Brain microvascular endothelial cell (primary cell): ENCODE measurements at regions not wholly inside any gene's neighbourhood (a gene's known extent, or its start where the extent isn't known, plus 50 kb on each side); places are given as distances from the start of the nearest gene placed in this dataset.

ENCODE experiments used
- DNase-seq: peaks from one replicate; pipeline ENCODE4 v3.0.0-alpha.2; 2020
- H3K27ac ChIP-seq: fragments of 250-450 bp; sonication (Bioruptor Pico); 2 replicates; pipeline ENCODE4 v1.5.1; 2020; ENCODE audit warnings: mild to moderate bottlenecking, moderate library complexity
- H3K27me3 ChIP-seq: fragments of 250-450 bp; sonication (Bioruptor Pico); replicated peaks from 2 replicates; pipeline ENCODE4 v1.5.1; 2020; ENCODE audit warnings: mild to moderate bottlenecking
- H3K36me3 ChIP-seq: fragments of 250-450 bp; sonication (Bioruptor Pico); replicated peaks from 2 replicates; pipeline ENCODE4 v1.5.1; 2020; ENCODE audit warnings: mild to moderate bottlenecking
- H3K4me3 ChIP-seq: 2 replicates; pipeline ENCODE4 v1.5.1; 2011; ENCODE audit warnings: low read depth, mild to moderate bottlenecking, control low read depth, low read length, moderate library complexity
- in situ Hi-C: cut with HindIII; loops from 2 replicates; pipeline ENCODE4 v1.10.0; 2017; ENCODE audit warnings: low sequenced_read_pairs, low pct_ligation_motif_present
- TF ChIP-seq, protein P1 (sequence below): IDR thresholded peaks from 2 replicates; pipeline ENCODE4 v1.5.1; 2011; ENCODE audit warnings: low read depth, mild to moderate bottlenecking, moderate library complexity, low read length, control low read depth, inconsistent platforms; ENCODE audit errors: missing control alignments

- TF ChIP-seq, protein P1, sequence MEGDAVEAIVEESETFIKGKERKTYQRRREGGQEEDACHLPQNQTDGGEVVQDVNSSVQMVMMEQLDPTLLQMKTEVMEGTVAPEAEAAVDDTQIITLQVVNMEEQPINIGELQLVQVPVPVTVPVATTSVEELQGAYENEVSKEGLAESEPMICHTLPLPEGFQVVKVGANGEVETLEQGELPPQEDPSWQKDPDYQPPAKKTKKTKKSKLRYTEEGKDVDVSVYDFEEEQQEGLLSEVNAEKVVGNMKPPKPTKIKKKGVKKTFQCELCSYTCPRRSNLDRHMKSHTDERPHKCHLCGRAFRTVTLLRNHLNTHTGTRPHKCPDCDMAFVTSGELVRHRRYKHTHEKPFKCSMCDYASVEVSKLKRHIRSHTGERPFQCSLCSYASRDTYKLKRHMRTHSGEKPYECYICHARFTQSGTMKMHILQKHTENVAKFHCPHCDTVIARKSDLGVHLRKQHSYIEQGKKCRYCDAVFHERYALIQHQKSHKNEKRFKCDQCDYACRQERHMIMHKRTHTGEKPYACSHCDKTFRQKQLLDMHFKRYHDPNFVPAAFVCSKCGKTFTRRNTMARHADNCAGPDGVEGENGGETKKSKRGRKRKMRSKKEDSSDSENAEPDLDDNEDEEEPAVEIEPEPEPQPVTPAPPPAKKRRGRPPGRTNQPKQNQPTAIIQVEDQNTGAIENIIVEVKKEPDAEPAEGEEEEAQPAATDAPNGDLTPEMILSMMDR, result no peak
- Histone ChIP-seq H3K27me3 (no peaks in the 10 kb centered on the region), H3K36me3 (no peaks in the 10 kb centered on the region), H3K4me3 (no peak overlapping the region), H3K27ac (no peak overlapping the region)
- no peak for DNase-seq
- in situ Hi-C loops, result no loop called here
Observed at GRCh38 chr14:97453991-97454390, 656.8 kb downstream of the VRK1 start.

DNA sequence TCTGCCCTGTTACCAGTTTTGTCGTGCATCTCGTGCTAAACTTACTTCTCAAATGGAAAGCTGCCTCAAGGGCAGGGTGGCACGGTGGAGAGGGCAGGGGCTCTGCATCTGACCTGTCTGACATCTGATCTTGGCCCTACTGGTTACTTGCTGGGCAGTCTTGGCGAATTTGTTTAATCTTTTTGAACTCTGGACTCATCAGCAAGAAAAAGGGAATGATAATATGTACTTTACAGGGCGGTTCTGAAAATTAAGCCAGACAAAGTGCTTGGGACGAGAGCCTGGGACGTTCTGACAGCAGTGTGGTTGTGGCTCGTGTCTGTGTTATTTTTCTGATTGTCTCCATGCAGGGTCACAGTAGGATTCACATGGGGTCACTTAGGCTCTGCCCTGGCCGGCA, 659.3 kb downstream of the VRK1 start:
- no peak for DNase-seq
- in situ Hi-C loops, result no loop called here
- TF ChIP-seq, protein P1, result no peak
- Histone ChIP-seq H3K27ac (no peak overlapping the region), H3K27me3 (no peaks in the 10 kb centered on the region), H3K4me3 (no peak overlapping the region), H3K36me3 (no peaks in the 10 kb centered on the region)

DNA sequence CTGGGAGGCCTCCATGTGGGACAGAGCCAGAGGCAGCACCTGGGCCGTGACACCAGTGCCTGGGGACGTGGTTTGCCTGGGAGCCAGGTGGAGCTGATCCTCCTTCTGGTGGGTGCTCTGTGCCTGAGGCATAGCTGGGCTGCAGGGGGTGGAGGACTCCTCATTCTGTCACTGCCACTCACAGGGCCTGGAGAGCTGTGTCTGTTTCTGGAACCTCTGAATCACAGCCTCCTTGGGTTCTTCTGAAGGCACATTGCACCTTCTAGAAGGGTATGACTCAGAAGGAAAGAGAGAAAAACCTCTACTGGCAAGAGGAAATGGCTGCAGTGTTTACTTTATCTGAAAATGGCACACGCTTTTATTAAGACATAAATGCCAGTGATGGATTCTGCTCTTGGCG, 659.8 kb downstream of the VRK1 start:
- H3K36me3 ChIP-seq, result no peaks in the 10 kb centered on the region

GRCh38 chr14:97457575-97458085, 660.4 kb downstream of the VRK1 start:
- Histone ChIP-seq H3K27ac (no peak overlapping the region), H3K36me3 (no peaks in the 10 kb centered on the region), H3K4me3 (no peak overlapping the region), H3K27me3 (no peaks in the 10 kb centered on the region)
- in situ Hi-C loops, result no loop called here
- TF ChIP-seq, protein P1, result no peak
- DNase-seq, result no peak

More for the DNA sequence above, 659.8 kb downstream of the VRK1 start:
- no peak overlapping the region for H3K27ac ChIP-seq
- H3K27me3 ChIP-seq, result no peaks in the 10 kb centered on the region
- TF ChIP-seq, protein P1, result no peak
- in situ Hi-C loops, result no loop called here
- DNase-seq, result no peak
- H3K4me3 ChIP-seq, result no peak overlapping the region

DNA sequence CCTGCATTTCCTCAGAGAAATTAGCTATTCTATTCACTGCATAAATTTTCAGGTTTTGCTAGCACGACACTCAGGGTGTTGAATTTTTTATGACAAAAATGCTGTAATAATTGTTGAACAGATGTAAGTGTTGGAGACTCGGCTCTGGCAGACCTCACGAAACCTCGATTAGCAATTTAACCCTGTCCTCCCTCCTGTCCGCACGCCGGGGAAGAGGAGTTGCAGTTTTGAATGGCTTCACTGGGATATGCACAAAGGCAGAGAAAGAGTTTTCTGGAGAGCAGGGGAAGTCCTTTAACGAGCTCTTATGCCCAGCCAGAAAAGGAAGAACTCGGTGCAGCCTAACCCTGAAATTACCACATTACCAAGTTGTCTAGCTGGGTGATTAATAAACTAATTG, 661.1 kb downstream of the VRK1 start:
- H3K4me3 ChIP-seq, result no peak overlapping the region
- in situ Hi-C loops, result no loop called here
- no peak overlapping the region for H3K27ac ChIP-seq
- DNase-seq, result no peak
- H3K36me3 ChIP-seq, result no peaks in the 10 kb centered on the region
- no peaks in the 10 kb centered on the region for H3K27me3 ChIP-seq
- TF ChIP-seq, protein P1, result no peak
